ENCODE measurements at regions not wholly inside any gene's neighbourhood (a gene's known extent, or its start where the extent isn't known, plus 50 kb on each side); places are given as distances from the start of the nearest gene placed in this dataset.
A peak's percentile ranks its signal among the peaks of the same experiment; 100 is the strongest.
"Not testable (repeated sequence)": the region's sequence is repeated elsewhere in the genome, so short reads cannot be mapped to it uniquely, and the experiment has no call there.

GRCh38 chr7:24436131-24436920, 136.9 kb upstream of the PALS2 start:
- Mint-ChIP-seq H3K9me3 (no peaks in the 10 kb centered on the region), H3K36me3 (ENCODE audit: low read depth) (no peaks in the 10 kb centered on the region), H3K27me3 (no peaks in the 10 kb centered on the region), H3K4me3 (no peak overlapping the region), H3K27ac (no peak overlapping the region), H3K4me1 (no peaks in the 10 kb centered on the region)
- ATAC-seq (replicated peaks) = no peak

DNA sequence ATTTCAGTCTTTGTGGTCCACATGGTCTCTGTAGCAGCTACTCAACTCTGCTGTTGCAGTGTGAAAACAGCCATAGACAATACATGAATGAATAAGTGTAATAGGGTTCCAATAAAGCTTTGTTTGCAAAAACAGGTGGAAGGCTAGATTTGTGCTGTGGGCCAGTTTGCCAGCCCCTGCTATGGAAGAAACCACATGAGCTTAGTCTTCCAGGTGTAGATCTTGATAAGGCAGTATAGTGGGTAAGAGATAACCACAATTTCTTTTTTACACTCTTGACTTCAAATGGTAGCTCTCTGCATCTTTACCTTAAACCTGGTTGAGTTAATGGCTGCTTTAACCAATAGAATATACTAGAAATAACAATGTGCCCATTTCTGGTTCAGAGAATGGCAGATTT, 135.0 kb upstream of the PALS2 start:
- H3K27me3 Mint-ChIP-seq = peaks cover 5% of the 10 kb centered on the region
- H3K36me3 Mint-ChIP-seq (ENCODE audit: low read depth) = no peaks in the 10 kb centered on the region
- H3K9me3 Mint-ChIP-seq = no peaks in the 10 kb centered on the region
- no peak for ATAC-seq (replicated peaks)
- no peak overlapping the region for H3K27ac Mint-ChIP-seq
- H3K4me1 Mint-ChIP-seq = no peaks in the 10 kb centered on the region
- no peak overlapping the region for H3K4me3 Mint-ChIP-seq

DNA sequence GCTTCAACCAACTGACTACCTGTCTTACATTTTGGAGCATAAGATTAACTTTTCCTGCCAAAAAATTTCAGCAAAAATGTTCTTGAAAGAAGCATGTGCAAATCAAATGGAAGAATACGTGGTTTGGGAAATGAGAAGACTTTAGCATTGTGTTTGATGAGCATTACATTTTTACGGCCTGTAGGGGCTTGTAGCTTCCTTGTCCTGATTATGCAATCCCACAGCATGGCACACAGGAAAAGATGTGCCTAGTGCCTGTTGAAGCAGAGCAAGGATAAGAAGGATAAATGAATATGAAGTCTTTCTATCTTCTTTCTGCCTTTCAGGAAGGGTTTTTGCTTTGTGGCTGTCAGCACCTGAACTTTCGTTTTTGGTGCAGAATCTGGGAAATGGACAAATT, 134.1 kb upstream of the PALS2 start:
- H3K4me3 Mint-ChIP-seq; ATAC-seq (replicated peaks); H3K27ac Mint-ChIP-seq; H3K4me1 Mint-ChIP-seq; H3K36me3 Mint-ChIP-seq (ENCODE audit: low read depth); H3K27me3 Mint-ChIP-seq; H3K9me3 Mint-ChIP-seq: not testable (repeated sequence)

DNA sequence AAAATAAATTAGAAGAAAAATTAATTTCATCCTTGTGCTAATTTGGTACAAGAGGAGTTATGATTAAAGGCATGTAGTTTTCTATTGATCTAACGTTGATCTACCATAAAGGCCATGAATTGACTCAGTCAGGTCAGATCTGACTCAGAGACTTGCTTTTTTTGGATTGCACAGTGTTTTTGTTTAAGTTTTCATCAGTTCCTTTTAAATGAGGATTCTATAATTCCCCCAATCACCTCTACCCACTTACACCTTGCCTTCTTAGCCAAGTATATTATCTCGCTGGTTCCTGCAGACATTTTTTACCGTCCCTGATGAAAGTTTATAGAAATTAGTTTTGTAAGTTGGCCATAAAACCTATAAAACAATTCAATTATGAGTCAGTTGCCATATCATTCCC, 132.4 kb upstream of the PALS2 start:
- no peaks in the 10 kb centered on the region for H3K9me3 Mint-ChIP-seq
- H3K36me3 Mint-ChIP-seq (ENCODE audit: low read depth) = no peaks in the 10 kb centered on the region
- H3K4me3 Mint-ChIP-seq = no peak overlapping the region
- H3K27me3 Mint-ChIP-seq = peaks cover 10% of the 10 kb centered on the region
- no peaks in the 10 kb centered on the region for H3K4me1 Mint-ChIP-seq
- peak; percentile 64 for ATAC-seq (replicated peaks)
- H3K27ac Mint-ChIP-seq = no peak overlapping the region

DNA sequence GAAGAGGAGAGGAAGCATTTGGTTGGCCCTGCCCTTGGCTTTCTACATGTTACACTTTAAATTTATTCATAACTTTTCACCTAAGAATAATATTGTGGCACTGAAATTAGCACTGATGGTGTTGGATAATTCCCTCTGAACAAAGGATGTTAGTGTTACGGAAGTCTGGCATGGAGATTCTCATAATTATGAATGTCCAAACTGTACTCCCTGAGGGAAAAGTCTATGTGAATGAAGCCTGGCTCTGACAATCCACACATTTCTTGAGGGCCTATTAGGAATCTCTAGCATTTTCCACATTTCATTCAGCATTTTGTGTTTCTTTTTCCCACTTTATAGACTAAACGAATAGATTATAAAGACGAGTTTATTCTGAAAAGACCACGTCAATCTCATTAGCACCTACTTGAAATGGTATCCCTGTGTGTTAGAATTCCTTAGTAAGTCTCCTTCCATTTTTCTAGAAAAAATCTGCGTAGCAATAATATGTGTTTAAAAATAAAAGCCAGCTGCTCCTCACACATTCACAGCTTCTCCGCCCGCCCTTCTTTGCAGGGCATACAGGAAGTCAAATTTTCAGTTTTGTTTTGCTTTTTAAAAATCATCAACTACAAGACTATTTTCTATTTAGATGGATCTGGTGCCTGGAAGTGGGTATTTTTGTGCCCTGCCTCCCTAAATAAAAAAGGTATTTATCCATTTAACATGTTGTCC, 131.8 kb upstream of the PALS2 start:
- no peaks in the 10 kb centered on the region for H3K4me1 Mint-ChIP-seq
- H3K27me3 Mint-ChIP-seq = peaks cover 13% of the 10 kb centered on the region
- H3K4me3 Mint-ChIP-seq = no peak overlapping the region
- H3K36me3 Mint-ChIP-seq (ENCODE audit: low read depth) = no peaks in the 10 kb centered on the region
- peak; percentile 16 for ATAC-seq (replicated peaks)
- no peak overlapping the region for H3K27ac Mint-ChIP-seq
- H3K9me3 Mint-ChIP-seq = no peaks in the 10 kb centered on the region

DNA sequence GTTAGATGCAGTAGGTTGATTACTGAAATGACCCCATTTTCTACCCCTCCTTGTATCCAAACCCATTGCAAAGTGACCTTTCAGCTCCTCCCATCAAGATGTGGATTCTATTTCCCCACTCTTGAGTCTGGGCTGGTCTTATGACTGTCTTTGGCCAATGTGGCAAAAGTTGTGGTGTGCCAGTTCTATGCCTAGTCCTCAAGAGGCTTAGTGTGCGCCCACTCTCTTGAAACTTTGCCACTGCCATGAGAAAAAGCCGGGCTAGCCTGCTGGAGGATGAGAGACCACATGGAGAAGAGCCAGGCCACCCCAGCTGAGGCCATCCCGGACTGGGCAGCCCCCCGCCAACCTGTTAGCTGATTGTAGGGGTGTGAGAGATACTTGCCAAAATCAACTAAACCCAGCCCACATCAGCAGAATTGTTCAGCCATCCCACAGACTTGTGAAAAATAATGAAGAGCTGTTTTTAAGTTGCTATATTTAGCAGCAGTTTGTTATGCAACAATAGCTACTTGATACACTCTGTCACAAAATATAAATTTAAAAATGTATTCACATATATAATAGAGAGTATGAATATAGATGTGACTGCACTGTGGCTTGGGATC, 131.0 kb upstream of the PALS2 start:
- Mint-ChIP-seq H3K36me3 (ENCODE audit: low read depth) (no peaks in the 10 kb centered on the region), H3K27me3 (peaks cover 13% of the 10 kb centered on the region), H3K27ac (no peak overlapping the region), H3K4me1 (no peaks in the 10 kb centered on the region), H3K9me3 (no peaks in the 10 kb centered on the region), H3K4me3 (no peak overlapping the region)
- no peak for ATAC-seq (replicated peaks)

- Mint-ChIP-seq H3K4me3 (no peak overlapping the region), H3K4me1 (no peaks in the 10 kb centered on the region), H3K36me3 (ENCODE audit: low read depth) (no peaks in the 10 kb centered on the region), H3K27me3 (peaks cover 13% of the 10 kb centered on the region), H3K9me3 (no peaks in the 10 kb centered on the region), H3K27ac (no peak overlapping the region)
- ATAC-seq (replicated peaks) = no peak
These were observed 128.4 kb upstream of the PALS2 start for GRCh38 chr7:24444666-24445440.

DNA sequence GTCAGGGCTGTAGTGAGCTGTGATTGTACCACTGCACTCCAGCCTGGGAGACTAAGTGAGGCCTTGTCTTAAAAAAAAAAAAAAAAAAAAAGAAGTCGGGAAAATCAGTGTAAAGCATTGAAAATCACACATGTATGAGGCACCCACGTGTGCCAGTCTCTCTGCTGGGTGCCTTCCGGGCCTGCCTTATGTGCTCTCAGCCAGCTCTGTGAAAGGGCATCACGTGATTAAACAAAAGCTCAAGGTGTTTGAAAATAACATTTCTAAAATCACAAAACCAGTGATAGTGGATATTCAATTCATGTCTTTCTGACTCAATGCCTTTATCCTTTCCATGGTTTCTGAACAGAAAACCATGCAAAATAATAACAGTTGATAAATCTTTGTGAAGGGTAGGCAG, 125.2 kb upstream of the PALS2 start:
- peaks cover 14% of the 10 kb centered on the region for H3K27me3 Mint-ChIP-seq
- H3K27ac Mint-ChIP-seq = no peak overlapping the region
- ATAC-seq (replicated peaks) = no peak
- no peak overlapping the region for H3K4me3 Mint-ChIP-seq
- H3K4me1 Mint-ChIP-seq = no peaks in the 10 kb centered on the region
- no peaks in the 10 kb centered on the region for H3K9me3 Mint-ChIP-seq
- no peaks in the 10 kb centered on the region for H3K36me3 Mint-ChIP-seq (ENCODE audit: low read depth)

- not testable (repeated sequence) for H3K4me3 Mint-ChIP-seq; ATAC-seq (replicated peaks); H3K4me1 Mint-ChIP-seq
These were observed 123.8 kb upstream of the PALS2 start for GRCh38 chr7:24449416-24449815.

GRCh38 chr7:24455813-24456525, 117.3 kb upstream of the PALS2 start:
- no peak overlapping the region for H3K27ac Mint-ChIP-seq
- no peaks in the 10 kb centered on the region for H3K4me1 Mint-ChIP-seq
- H3K9me3 Mint-ChIP-seq = no peaks in the 10 kb centered on the region
- no peak overlapping the region for H3K4me3 Mint-ChIP-seq
- H3K27me3 Mint-ChIP-seq = peaks cover 20% of the 10 kb centered on the region
- no peak for ATAC-seq (replicated peaks)
- no peaks in the 10 kb centered on the region for H3K36me3 Mint-ChIP-seq (ENCODE audit: low read depth)

More at GRCh38 chr7:24449416-24449815, 123.8 kb upstream of the PALS2 start:
- H3K9me3 Mint-ChIP-seq; H3K36me3 Mint-ChIP-seq (ENCODE audit: low read depth); H3K27ac Mint-ChIP-seq: not testable (repeated sequence)
- peaks cover 13% of the 10 kb centered on the region for H3K27me3 Mint-ChIP-seq

- Mint-ChIP-seq H3K36me3 (ENCODE audit: low read depth) (no peaks in the 10 kb centered on the region), H3K4me1 (no peaks in the 10 kb centered on the region), H3K9me3 (no peaks in the 10 kb centered on the region), H3K27me3 (peaks cover 20% of the 10 kb centered on the region), H3K27ac (no peak overlapping the region), H3K4me3 (no peak overlapping the region)
- ATAC-seq (replicated peaks) = no peak
These were observed 116.6 kb upstream of the PALS2 start for GRCh38 chr7:24456526-24457218.

GRCh38 chr7:24457219-24457558, 116.1 kb upstream of the PALS2 start:
- ATAC-seq (replicated peaks) = no peak
- Mint-ChIP-seq H3K9me3 (no peaks in the 10 kb centered on the region), H3K27ac (no peak overlapping the region), H3K4me1 (no peaks in the 10 kb centered on the region), H3K4me3 (no peak overlapping the region), H3K36me3 (ENCODE audit: low read depth) (no peaks in the 10 kb centered on the region), H3K27me3 (peaks cover 20% of the 10 kb centered on the region)

DNA sequence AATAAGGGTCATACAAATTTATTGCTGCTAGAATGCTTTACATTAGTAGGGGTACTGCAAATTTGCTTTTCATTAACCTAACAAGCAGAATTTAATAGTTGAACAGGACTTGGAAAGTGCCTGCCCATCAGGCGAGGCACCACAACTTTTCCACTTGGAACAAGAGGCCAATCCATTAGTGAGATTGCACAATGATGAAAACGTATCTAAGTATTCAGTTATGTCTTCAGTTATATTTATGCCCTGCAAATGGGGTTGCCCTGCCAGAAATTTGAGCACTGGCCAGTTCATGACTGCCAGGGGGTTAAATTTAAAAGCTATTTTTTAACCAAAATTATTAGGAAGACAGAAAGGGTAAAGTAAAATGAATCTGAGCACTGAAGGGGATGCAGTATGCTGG, 111.1 kb upstream of the PALS2 start:
- Mint-ChIP-seq H3K27me3 (peaks cover 9% of the 10 kb centered on the region), H3K4me1 (no peaks in the 10 kb centered on the region), H3K36me3 (ENCODE audit: low read depth) (no peaks in the 10 kb centered on the region), H3K4me3 (no peak overlapping the region), H3K27ac (no peak overlapping the region), H3K9me3 (no peaks in the 10 kb centered on the region)
- ATAC-seq (replicated peaks) = no peak

- no peak overlapping the region for H3K4me3 Mint-ChIP-seq
- no peaks in the 10 kb centered on the region for H3K9me3 Mint-ChIP-seq
- no peaks in the 10 kb centered on the region for H3K4me1 Mint-ChIP-seq
- H3K27ac Mint-ChIP-seq = no peak overlapping the region
- peaks cover 6% of the 10 kb centered on the region for H3K27me3 Mint-ChIP-seq
- no peaks in the 10 kb centered on the region for H3K36me3 Mint-ChIP-seq (ENCODE audit: low read depth)
- ATAC-seq (replicated peaks) = no peak
These were observed 110.3 kb upstream of the PALS2 start for GRCh38 chr7:24462984-24463383.

Data from activated T-helper 17 cell treated with anti-CD3 and anti-CD28 coated beads, Interleukin-2, amount 50 U/mL, for 72 hours (primary cell).